ENCODE measurements at regions not wholly inside any gene's neighbourhood (a gene's known extent, or its start where the extent isn't known, plus 50 kb on each side); places are given as distances from the start of the nearest gene placed in this dataset.
"Not testable (repeated sequence)": the region's sequence is repeated elsewhere in the genome, so short reads cannot be mapped to it uniquely, and the experiment has no call there.

DNA sequence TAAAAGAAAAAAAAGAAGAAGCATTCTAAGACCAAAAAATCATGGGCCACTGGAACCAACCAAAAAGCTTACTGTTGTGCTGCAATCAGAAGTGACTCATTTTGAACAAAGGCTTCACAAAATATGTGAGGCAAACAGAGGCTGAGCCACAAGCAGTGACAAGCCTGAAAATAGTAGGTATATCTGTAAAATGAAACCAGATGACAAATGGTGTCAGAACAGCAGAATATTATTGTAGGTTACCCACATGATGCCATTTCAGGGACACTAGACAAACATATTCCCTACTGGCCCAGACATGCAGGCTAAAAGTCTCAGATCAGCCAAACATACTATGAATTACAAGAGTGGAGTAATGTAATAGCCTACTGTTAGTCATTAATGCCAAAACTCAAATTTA is 1301.8 kb upstream of the DIAPH2 start:
- H3K4me3 ChIP-seq (ENCODE audit: extremely low read depth, insufficient read depth, low read length, poor library complexity, severe bottlenecking): no peak overlapping the region
- H3K27ac ChIP-seq (ENCODE audit: low read depth, low read length, severe bottlenecking): no peak overlapping the region
- H3K36me3 ChIP-seq (ENCODE audit: control insufficient read depth, insufficient read depth, low read length): no peaks in the 10 kb centered on the region
- H3K4me1 ChIP-seq (ENCODE audit: control insufficient read depth, insufficient read depth, low read length, poor library complexity, severe bottlenecking): no peaks in the 10 kb centered on the region
- H3K9me3 ChIP-seq (ENCODE audit: control insufficient read depth, low read length): no peaks in the 10 kb centered on the region

DNA sequence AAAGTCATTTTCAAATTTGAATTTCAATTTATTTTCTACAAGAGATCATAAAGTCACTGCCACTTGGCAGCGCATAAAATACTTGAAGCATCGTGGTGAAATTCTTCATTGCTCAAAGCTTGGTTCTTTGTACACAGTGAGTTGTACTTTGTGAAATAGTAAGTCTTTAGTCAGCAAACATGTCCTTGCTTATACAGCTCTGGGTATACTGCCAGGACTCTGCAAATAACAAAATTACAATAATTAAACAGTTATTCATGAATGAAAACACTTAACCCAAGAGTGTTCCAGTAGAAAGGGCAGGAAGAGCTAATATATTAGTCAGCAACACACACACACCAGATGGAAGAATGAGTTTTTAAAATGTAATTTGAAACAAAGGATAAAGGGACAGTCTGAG is 1300.9 kb upstream of the DIAPH2 start:
- Histone ChIP-seq H3K27ac (ENCODE audit: low read depth, low read length, severe bottlenecking) (no peak overlapping the region), H3K4me1 (ENCODE audit: control insufficient read depth, insufficient read depth, low read length, poor library complexity, severe bottlenecking) (no peaks in the 10 kb centered on the region), H3K36me3 (ENCODE audit: control insufficient read depth, insufficient read depth, low read length) (no peaks in the 10 kb centered on the region), H3K4me3 (ENCODE audit: extremely low read depth, insufficient read depth, low read length, poor library complexity, severe bottlenecking) (no peak overlapping the region), H3K9me3 (ENCODE audit: control insufficient read depth, low read length) (no peaks in the 10 kb centered on the region)
- no CpG with 5 or more reads among the region's 2 CpGs for WGBS, 2 experiments (ENCODE audit: insufficient coverage in 2 of 2)

DNA sequence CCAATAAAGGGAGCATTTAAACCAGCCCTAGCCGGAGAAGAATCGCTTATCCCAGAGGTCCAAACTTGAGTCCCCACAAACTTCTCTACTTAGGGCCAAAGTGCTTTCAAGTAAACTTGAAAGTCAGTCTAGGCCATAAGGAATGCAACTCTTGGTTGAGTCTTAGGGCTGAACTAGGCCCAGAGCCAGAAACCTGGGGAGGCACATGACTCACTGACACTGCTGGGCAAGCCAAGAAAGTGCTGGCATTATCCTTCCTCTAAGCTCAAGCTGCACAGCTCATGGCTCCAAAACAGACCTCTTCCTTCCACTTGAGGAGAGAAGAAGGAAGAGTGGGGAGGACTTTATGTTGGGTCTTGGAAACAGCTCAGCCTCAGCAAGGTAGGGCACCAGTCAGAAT is 1257.3 kb upstream of the DIAPH2 start:
- Histone ChIP-seq H3K27ac (ENCODE audit: low read depth, low read length, severe bottlenecking) (no peak overlapping the region), H3K4me3 (ENCODE audit: extremely low read depth, insufficient read depth, low read length, poor library complexity, severe bottlenecking) (no peak overlapping the region), H3K4me1 (ENCODE audit: control insufficient read depth, insufficient read depth, low read length, poor library complexity, severe bottlenecking) (no peaks in the 10 kb centered on the region), H3K36me3 (ENCODE audit: control insufficient read depth, insufficient read depth, low read length) (no peaks in the 10 kb centered on the region), H3K9me3 (ENCODE audit: control insufficient read depth, low read length) (no peaks in the 10 kb centered on the region)
- no CpG with 5 or more reads among the region's 2 CpGs for WGBS, 2 experiments (ENCODE audit: insufficient coverage in 2 of 2)

DNA sequence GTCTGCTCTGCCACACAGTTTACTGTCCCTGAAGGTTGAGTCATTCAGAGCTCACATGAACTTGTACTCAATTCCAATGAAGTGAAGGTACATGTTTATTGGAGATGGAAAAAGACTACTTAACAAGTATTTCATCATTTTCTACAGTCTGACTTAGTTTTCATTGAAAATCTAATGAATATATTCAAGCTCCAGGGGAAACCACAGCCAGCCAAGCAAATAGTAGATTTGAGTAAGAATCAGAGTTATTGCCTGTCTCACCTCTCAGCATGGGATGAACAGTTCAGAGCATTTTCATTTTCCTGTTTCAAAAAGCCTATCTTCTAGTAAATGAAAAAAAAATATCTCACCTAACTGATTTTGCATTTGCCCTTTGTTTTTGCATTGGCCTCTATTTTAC is 1249.4 kb upstream of the DIAPH2 start:
- Histone ChIP-seq H3K4me1 (ENCODE audit: control insufficient read depth, insufficient read depth, low read length, poor library complexity, severe bottlenecking) (no peaks in the 10 kb centered on the region), H3K9me3 (ENCODE audit: control insufficient read depth, low read length) (no peaks in the 10 kb centered on the region), H3K4me3 (ENCODE audit: extremely low read depth, insufficient read depth, low read length, poor library complexity, severe bottlenecking) (no peak overlapping the region), H3K36me3 (ENCODE audit: control insufficient read depth, insufficient read depth, low read length) (no peaks in the 10 kb centered on the region), H3K27ac (ENCODE audit: low read depth, low read length, severe bottlenecking) (no peak overlapping the region)

DNA sequence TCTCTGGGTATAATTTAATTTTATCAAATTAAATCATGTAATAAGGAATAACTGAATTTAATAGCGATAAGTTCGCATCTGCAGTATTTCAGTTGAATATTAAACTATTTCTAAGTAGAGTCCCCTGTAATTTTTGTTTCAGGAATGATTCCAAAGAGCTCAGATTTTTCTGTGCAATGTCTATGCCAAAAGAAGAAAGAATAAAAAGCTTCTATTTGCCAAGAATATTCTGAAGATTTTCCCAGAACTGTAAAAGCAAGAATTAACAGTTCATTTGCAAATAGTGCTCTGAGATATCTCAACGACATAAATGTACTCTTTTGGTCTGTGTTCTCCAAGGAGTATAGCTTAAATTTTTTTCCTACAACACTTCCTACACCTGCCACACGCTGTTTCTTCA is 1242.8 kb upstream of the DIAPH2 start:
- no peaks in the 10 kb centered on the region for H3K9me3 ChIP-seq (ENCODE audit: control insufficient read depth, low read length)
- no peaks in the 10 kb centered on the region for H3K36me3 ChIP-seq (ENCODE audit: control insufficient read depth, insufficient read depth, low read length)
- no peak overlapping the region for H3K4me3 ChIP-seq (ENCODE audit: extremely low read depth, insufficient read depth, low read length, poor library complexity, severe bottlenecking)
- no peaks in the 10 kb centered on the region for H3K4me1 ChIP-seq (ENCODE audit: control insufficient read depth, insufficient read depth, low read length, poor library complexity, severe bottlenecking)
- H3K27ac ChIP-seq (ENCODE audit: low read depth, low read length, severe bottlenecking): no peak overlapping the region
- WGBS, 2 experiments (ENCODE audit: insufficient coverage in 2 of 2): no CpG with 5 or more reads among the region's 4 CpGs

DNA sequence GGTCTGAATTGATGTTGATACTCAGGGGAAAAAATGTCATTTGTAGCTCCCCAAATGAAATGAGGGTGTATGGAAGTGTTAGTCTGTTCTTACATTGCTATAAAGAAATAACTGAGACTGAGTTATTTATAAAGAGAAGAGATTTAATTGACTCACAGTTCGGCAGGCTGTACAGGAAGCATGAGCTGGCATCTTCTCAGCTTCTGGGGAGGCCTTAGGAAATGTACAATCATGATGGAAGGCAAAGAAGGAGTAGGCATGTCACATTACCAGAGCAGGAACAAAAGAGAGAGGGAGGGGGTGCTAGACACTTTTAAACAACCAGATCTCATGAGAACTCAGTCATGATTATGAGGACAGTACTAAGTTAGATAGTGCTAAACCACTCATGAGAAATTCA is 1199.9 kb upstream of the DIAPH2 start:
- Histone ChIP-seq H3K4me1 (ENCODE audit: control insufficient read depth, insufficient read depth, low read length, poor library complexity, severe bottlenecking) (no peaks in the 10 kb centered on the region), H3K27ac (ENCODE audit: low read depth, low read length, severe bottlenecking) (no peak overlapping the region), H3K9me3 (ENCODE audit: control insufficient read depth, low read length) (no peaks in the 10 kb centered on the region), H3K4me3 (ENCODE audit: extremely low read depth, insufficient read depth, low read length, poor library complexity, severe bottlenecking) (no peak overlapping the region), H3K36me3 (ENCODE audit: control insufficient read depth, insufficient read depth, low read length) (no peaks in the 10 kb centered on the region)
- WGBS, 2 experiments (ENCODE audit: insufficient coverage in 2 of 2): no CpG with 5 or more reads among the region's 1 CpG

DNA sequence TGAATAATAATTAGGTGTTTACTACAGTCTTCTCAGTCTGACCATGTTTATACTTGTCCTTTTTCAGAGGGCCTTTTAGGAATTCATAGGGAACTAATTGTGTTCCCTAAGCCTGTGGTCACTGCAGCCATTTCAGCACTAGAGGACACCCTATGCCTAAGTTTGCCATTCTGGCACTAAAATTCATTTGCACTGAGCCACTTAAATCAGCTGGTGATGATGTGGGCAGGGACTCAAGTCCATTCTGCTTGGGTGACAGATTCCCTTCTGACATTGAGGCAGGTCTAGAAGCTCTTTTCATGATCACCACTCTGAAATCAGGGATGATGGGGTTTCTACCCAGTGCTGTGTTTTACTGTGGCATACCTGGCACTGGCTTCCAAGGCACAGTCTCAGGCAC is 1178.9 kb upstream of the DIAPH2 start:
- H3K4me1 ChIP-seq (ENCODE audit: control insufficient read depth, insufficient read depth, low read length, poor library complexity, severe bottlenecking): no peaks in the 10 kb centered on the region
- H3K4me3 ChIP-seq (ENCODE audit: extremely low read depth, insufficient read depth, low read length, poor library complexity, severe bottlenecking): no peak overlapping the region
- no peak overlapping the region for H3K27ac ChIP-seq (ENCODE audit: low read depth, low read length, severe bottlenecking)
- no peaks in the 10 kb centered on the region for H3K9me3 ChIP-seq (ENCODE audit: control insufficient read depth, low read length)
- no peaks in the 10 kb centered on the region for H3K36me3 ChIP-seq (ENCODE audit: control insufficient read depth, insufficient read depth, low read length)

DNA sequence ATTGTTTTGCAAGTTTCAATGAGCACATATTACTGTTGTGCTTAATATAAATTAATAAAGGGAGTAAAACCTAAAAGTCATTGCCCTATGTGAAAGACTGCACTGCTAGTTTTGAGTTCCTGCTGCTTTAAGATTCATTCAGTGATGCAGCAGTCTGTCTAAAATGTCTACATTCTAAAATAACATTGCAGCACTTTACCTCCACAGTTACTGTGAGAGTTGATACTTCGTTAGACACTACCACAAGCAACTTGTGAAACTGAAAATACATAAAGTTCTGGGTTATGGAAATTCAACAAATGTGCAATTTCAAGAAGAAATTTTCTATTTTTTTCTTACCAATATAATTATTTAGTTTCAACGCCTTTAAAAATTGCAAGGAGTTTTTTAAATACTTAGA is 1175.2 kb upstream of the DIAPH2 start:
- no CpG with 5 or more reads among the region's 2 CpGs for WGBS, 2 experiments (ENCODE audit: insufficient coverage in 2 of 2)

DNA sequence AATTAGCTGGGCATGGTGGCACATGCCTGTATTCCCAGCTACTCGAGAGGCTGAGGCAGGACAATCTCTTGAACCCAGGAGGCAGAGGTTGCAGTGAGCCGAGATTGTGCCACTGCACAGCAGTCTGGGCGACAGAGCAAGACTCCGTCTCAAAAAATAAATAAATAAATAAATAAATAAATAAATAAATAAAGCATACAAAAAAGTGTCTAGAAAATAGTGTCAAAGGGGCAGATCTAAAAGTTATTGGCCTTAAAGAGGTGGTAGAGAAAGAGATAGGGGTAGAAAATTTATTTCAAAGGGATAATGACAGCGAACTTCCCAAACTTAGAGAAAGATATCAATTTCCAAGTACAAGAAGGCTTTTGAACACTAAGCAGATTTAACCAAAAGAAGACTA is 1160.6 kb upstream of the DIAPH2 start:
- H3K4me3 ChIP-seq (ENCODE audit: extremely low read depth, insufficient read depth, low read length, poor library complexity, severe bottlenecking); H3K27ac ChIP-seq (ENCODE audit: low read depth, low read length, severe bottlenecking); H3K9me3 ChIP-seq (ENCODE audit: control insufficient read depth, low read length); H3K4me1 ChIP-seq (ENCODE audit: control insufficient read depth, insufficient read depth, low read length, poor library complexity, severe bottlenecking); H3K36me3 ChIP-seq (ENCODE audit: control insufficient read depth, insufficient read depth, low read length): not testable (repeated sequence)
- no CpG with 5 or more reads among the region's 5 CpGs for WGBS, 2 experiments (ENCODE audit: insufficient coverage in 2 of 2)

More for the DNA sequence above, 1175.2 kb upstream of the DIAPH2 start:
- H3K36me3 ChIP-seq (ENCODE audit: control insufficient read depth, insufficient read depth, low read length): no peaks in the 10 kb centered on the region
- no peaks in the 10 kb centered on the region for H3K4me1 ChIP-seq (ENCODE audit: control insufficient read depth, insufficient read depth, low read length, poor library complexity, severe bottlenecking)
- no peak overlapping the region for H3K4me3 ChIP-seq (ENCODE audit: extremely low read depth, insufficient read depth, low read length, poor library complexity, severe bottlenecking)
- H3K27ac ChIP-seq (ENCODE audit: low read depth, low read length, severe bottlenecking): no peak overlapping the region
- no peaks in the 10 kb centered on the region for H3K9me3 ChIP-seq (ENCODE audit: control insufficient read depth, low read length)

DNA sequence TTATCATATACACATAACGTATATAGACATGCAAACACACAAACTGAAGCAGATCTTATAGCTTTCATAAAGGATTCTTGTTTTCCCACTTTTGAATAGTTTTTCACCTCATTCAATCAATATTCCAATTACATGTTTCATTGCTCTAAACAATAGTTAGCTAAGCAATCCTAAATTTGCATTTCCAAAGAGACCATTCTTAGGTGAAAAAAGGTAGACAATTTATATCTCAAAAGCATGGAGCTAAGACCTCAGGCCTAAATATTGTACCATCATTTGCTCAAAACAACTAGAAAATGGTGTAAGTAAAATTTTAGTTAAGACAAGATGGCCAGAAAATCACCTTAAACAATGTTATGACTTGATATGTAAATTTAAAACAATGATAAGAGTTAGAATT is 1148.5 kb upstream of the DIAPH2 start:
- peaks cover 5% of the 10 kb centered on the region for H3K4me1 ChIP-seq (ENCODE audit: control insufficient read depth, insufficient read depth, low read length, poor library complexity, severe bottlenecking)

DNA sequence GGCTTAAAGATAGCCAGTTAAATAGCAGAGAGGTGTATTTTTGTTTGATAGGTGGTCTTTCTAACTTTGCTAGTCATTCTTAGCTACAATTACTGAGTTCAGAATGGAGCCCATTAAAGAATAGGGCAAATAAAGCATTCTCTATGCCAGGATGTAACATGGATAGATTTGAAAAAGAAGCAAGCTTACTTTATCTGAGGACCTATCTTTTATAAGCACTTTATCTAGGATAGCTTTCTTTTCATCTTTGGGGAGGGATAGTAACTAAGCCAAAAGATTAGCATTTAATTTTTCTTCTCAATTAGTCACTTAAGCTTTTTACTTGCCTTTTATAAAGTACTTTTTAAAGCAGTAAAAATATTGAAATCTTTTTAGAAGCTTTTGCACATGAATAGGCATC is 1148.0 kb upstream of the DIAPH2 start:
- H3K9me3 ChIP-seq (ENCODE audit: control insufficient read depth, low read length): no peaks in the 10 kb centered on the region
- no peaks in the 10 kb centered on the region for H3K36me3 ChIP-seq (ENCODE audit: control insufficient read depth, insufficient read depth, low read length)
- no peak overlapping the region for H3K4me3 ChIP-seq (ENCODE audit: extremely low read depth, insufficient read depth, low read length, poor library complexity, severe bottlenecking)
- no peak overlapping the region for H3K27ac ChIP-seq (ENCODE audit: low read depth, low read length, severe bottlenecking)
- H3K4me1 ChIP-seq (ENCODE audit: control insufficient read depth, insufficient read depth, low read length, poor library complexity, severe bottlenecking): peaks cover 5% of the 10 kb centered on the region

More for the DNA sequence above, 1148.5 kb upstream of the DIAPH2 start:
- Histone ChIP-seq H3K9me3 (ENCODE audit: control insufficient read depth, low read length) (no peaks in the 10 kb centered on the region), H3K27ac (ENCODE audit: low read depth, low read length, severe bottlenecking) (no peak overlapping the region), H3K36me3 (ENCODE audit: control insufficient read depth, insufficient read depth, low read length) (no peaks in the 10 kb centered on the region), H3K4me3 (ENCODE audit: extremely low read depth, insufficient read depth, low read length, poor library complexity, severe bottlenecking) (no peak overlapping the region)
- no CpG with 5 or more reads among the region's 1 CpG for WGBS, 2 experiments (ENCODE audit: insufficient coverage in 2 of 2)

DNA sequence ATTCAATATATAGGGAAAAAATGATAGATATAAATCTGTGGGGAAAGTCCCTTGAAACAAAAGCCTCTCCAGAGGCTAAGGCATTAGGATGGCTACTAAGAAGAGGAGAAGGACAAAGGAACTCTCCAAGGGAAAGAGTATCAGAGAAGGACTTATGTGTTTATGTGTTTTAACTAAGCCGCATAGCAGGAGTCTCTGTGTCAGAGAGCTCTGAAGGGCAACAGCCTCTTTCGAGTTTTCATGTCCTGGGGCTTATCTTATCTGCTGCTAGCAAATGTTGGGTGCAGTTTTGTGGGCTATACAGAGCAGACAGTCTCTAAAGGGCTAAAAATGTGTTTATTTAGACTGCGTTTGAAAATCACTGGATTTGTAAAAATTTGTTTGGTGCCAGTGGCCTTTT is 1145.6 kb upstream of the DIAPH2 start:
- WGBS, 2 experiments (ENCODE audit: insufficient coverage in 2 of 2): 29% methylated on average over 1 of the region's 3 CpGs; no CpG with 5 or more reads in 1 of the 2 experiments
- Histone ChIP-seq H3K4me3 (ENCODE audit: extremely low read depth, insufficient read depth, low read length, poor library complexity, severe bottlenecking) (no peak overlapping the region), H3K36me3 (ENCODE audit: control insufficient read depth, insufficient read depth, low read length) (no peaks in the 10 kb centered on the region), H3K27ac (ENCODE audit: low read depth, low read length, severe bottlenecking) (peak overlapping the region; percentile 16), H3K4me1 (ENCODE audit: control insufficient read depth, insufficient read depth, low read length, poor library complexity, severe bottlenecking) (peaks cover 5% of the 10 kb centered on the region), H3K9me3 (ENCODE audit: control insufficient read depth, low read length) (no peaks in the 10 kb centered on the region)
